ENCODE measurements at regions not wholly inside any gene's neighbourhood (a gene's known extent, or its start where the extent isn't known, plus 50 kb on each side); places are given as distances from the start of the nearest gene placed in this dataset.

DNA sequence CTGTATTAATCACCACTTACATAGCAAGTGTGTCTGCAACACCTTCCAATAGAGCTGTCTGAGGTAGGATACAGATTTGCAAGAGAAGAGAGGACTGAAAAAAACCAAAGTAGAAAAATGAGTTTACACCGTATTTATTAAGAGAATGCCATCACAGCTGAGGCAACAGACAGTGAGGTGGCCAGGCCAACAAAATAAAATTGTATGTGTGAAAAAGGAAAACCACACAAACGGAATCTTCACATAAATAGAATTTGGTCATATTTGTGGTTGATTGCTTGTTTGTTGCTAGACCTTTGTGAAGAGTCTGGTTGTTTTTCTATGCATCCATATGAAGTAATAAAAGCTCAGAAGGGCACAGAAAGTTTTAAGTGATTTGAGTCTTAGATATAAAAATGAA lies 157.8 kb upstream of the TSHZ2 start:
- Histone ChIP-seq H3K9me2 (replicated peaks; ENCODE audit: insufficient read depth, low read length) (no peaks in the 10 kb centered on the region), H3K27ac (ENCODE audit: low read length) (peak overlapping the region; percentile 37; the same call in 1 of the 2 replicates), H3K36me3 (replicated peaks; ENCODE audit: insufficient read depth, low read length) (no peaks in the 10 kb centered on the region), H4K20me1 (ENCODE audit: insufficient read depth, low read length) (no peaks in the 10 kb centered on the region), H3K4me1 (ENCODE audit: low read length) (peaks cover 23% of the 10 kb centered on the region), H3K4me3 (ENCODE audit: low read length) (no peak overlapping the region), H3K9ac (ENCODE audit: low read length) (no peak overlapping the region), H3K9me3 (replicated peaks; ENCODE audit: insufficient read depth, low read length) (no peaks in the 10 kb centered on the region), H2AFZ (ENCODE audit: low read length) (peak overlapping the region; percentile 38), H3K4me2 (ENCODE audit: low read depth, low read length) (peak overlapping the region; percentile 47), H3F3A (ENCODE audit: insufficient read depth, low read length) (no peaks in the 10 kb centered on the region), H3K79me2 (ENCODE audit: low read length) (no peaks in the 10 kb centered on the region), H3K27me3 (replicated peaks; ENCODE audit: insufficient read depth, low read length) (no peaks in the 10 kb centered on the region)
- DNase-seq: peak; percentile 59
- TF ChIP-seq EZH2 (optimal IDR thresholded peaks at IDR 0.05; ENCODE audit: low read depth, low read length): no peak
- TF ChIP-seq, protein P1, sequence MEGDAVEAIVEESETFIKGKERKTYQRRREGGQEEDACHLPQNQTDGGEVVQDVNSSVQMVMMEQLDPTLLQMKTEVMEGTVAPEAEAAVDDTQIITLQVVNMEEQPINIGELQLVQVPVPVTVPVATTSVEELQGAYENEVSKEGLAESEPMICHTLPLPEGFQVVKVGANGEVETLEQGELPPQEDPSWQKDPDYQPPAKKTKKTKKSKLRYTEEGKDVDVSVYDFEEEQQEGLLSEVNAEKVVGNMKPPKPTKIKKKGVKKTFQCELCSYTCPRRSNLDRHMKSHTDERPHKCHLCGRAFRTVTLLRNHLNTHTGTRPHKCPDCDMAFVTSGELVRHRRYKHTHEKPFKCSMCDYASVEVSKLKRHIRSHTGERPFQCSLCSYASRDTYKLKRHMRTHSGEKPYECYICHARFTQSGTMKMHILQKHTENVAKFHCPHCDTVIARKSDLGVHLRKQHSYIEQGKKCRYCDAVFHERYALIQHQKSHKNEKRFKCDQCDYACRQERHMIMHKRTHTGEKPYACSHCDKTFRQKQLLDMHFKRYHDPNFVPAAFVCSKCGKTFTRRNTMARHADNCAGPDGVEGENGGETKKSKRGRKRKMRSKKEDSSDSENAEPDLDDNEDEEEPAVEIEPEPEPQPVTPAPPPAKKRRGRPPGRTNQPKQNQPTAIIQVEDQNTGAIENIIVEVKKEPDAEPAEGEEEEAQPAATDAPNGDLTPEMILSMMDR (IDR thresholded peaks at IDR 0.05; ENCODE audit: low read length): no peak
- TF ChIP-seq EZH2phosphoT487 (IDR thresholded peaks at IDR 0.05; ENCODE audit: low read length): no peak

- H3K9me2 ChIP-seq (replicated peaks; ENCODE audit: insufficient read depth, low read length): no peaks in the 10 kb centered on the region
- no peak overlapping the region for H2AFZ ChIP-seq (ENCODE audit: low read length)
- H3K4me3 ChIP-seq (ENCODE audit: low read length): no peak overlapping the region
- no peaks in the 10 kb centered on the region for H3K36me3 ChIP-seq (replicated peaks; ENCODE audit: insufficient read depth, low read length)
- TF ChIP-seq EZH2phosphoT487 (IDR thresholded peaks at IDR 0.05; ENCODE audit: low read length) (no peak), EZH2 (optimal IDR thresholded peaks at IDR 0.05; ENCODE audit: low read depth, low read length) (no peak)
- TF ChIP-seq, protein P1 (IDR thresholded peaks at IDR 0.05; ENCODE audit: low read length): no peak
- H4K20me1 ChIP-seq (ENCODE audit: insufficient read depth, low read length): no peaks in the 10 kb centered on the region
- no peak overlapping the region for H3K4me2 ChIP-seq (ENCODE audit: low read depth, low read length)
- no peak overlapping the region for H3K9ac ChIP-seq (ENCODE audit: low read length)
- no peak for DNase-seq
- no peaks in the 10 kb centered on the region for H3K79me2 ChIP-seq (ENCODE audit: low read length)
- no peaks in the 10 kb centered on the region for H3K27me3 ChIP-seq (replicated peaks; ENCODE audit: insufficient read depth, low read length)
- no peaks in the 10 kb centered on the region for H3K9me3 ChIP-seq (replicated peaks; ENCODE audit: insufficient read depth, low read length)
- no peak overlapping the region for H3K27ac ChIP-seq (ENCODE audit: low read length)
- H3K4me1 ChIP-seq (ENCODE audit: low read length): peaks cover 23% of the 10 kb centered on the region
- H3F3A ChIP-seq (ENCODE audit: insufficient read depth, low read length): no peaks in the 10 kb centered on the region
Observed at GRCh38 chr20:52812231-52812847, 159.8 kb upstream of the TSHZ2 start.

GRCh38 chr20:52809003-52809402 lies 163.2 kb upstream of the TSHZ2 start:
- no peak overlapping the region for H3K9ac ChIP-seq (ENCODE audit: low read length)
- H3F3A ChIP-seq (ENCODE audit: insufficient read depth, low read length): no peaks in the 10 kb centered on the region
- no peaks in the 10 kb centered on the region for H3K9me2 ChIP-seq (replicated peaks; ENCODE audit: insufficient read depth, low read length)
- no peak overlapping the region for H2AFZ ChIP-seq (ENCODE audit: low read length)
- no peak overlapping the region for H3K4me2 ChIP-seq (ENCODE audit: low read depth, low read length)
- H3K79me2 ChIP-seq (ENCODE audit: low read length): no peaks in the 10 kb centered on the region
- no peaks in the 10 kb centered on the region for H3K9me3 ChIP-seq (replicated peaks; ENCODE audit: insufficient read depth, low read length)
- no peaks in the 10 kb centered on the region for H3K36me3 ChIP-seq (replicated peaks; ENCODE audit: insufficient read depth, low read length)
- H3K27ac ChIP-seq (ENCODE audit: low read length): no peak overlapping the region
- H3K4me1 ChIP-seq (ENCODE audit: low read length): peaks cover 7% of the 10 kb centered on the region
- H3K4me3 ChIP-seq (ENCODE audit: low read length): no peak overlapping the region
- no peak for DNase-seq
- TF ChIP-seq EZH2 (optimal IDR thresholded peaks at IDR 0.05; ENCODE audit: low read depth, low read length): no peak
- TF ChIP-seq EZH2phosphoT487 (IDR thresholded peaks at IDR 0.05; ENCODE audit: low read length): no peak
- TF ChIP-seq, protein P1 (IDR thresholded peaks at IDR 0.05; ENCODE audit: low read length): no peak
- no peaks in the 10 kb centered on the region for H3K27me3 ChIP-seq (replicated peaks; ENCODE audit: insufficient read depth, low read length)
- no peaks in the 10 kb centered on the region for H4K20me1 ChIP-seq (ENCODE audit: insufficient read depth, low read length)

Data from MM.1S (cell line).